Activated naive CD4-positive, alpha-beta T cell treated with anti-CD3 and anti-CD28 coated beads, Interleukin-2, amount 10 ng/mL, durations not matched to agents 7 days and 5 days (primary cell): ENCODE measurements at regions not wholly inside any gene's neighbourhood (a gene's known extent, or its start where the extent isn't known, plus 50 kb on each side); places are given as distances from the start of the nearest gene placed in this dataset.

Experiments used
- CTCF ChIA-PET: fragments of 350-600 bp; sonication (Branson Sonifier 250); formaldehyde crosslinking; loops from one replicate; lab custom pipeline; 2021; ENCODE audit warnings: antibody characterized with exemption; lab: Charles Lee
- DNase-seq: peaks from one replicate; pipeline ENCODE4 v3.0.0-alpha.2; 2020
- H3K27ac Mint-ChIP-seq: one replicate; pipeline ENCODE4 v1.8.0; 2021; ENCODE audit warnings: mild to moderate bottlenecking, moderate library complexity, mixed read lengths
- H3K27me3 Mint-ChIP-seq: one replicate; pipeline ENCODE4 v1.8.0; 2021; ENCODE audit warnings: mild to moderate bottlenecking, mixed read lengths
- H3K36me3 Mint-ChIP-seq: one replicate; pipeline ENCODE4 v1.8.0; 2021; ENCODE audit warnings: mixed read lengths
- H3K4me1 Mint-ChIP-seq: one replicate; pipeline ENCODE4 v1.8.0; 2021; ENCODE audit warnings: mixed read lengths
- H3K4me3 Mint-ChIP-seq: one replicate; pipeline ENCODE4 v1.8.0; 2021; ENCODE audit warnings: mild to moderate bottlenecking, moderate library complexity, mixed read lengths
- H3K9me3 Mint-ChIP-seq: one replicate; pipeline ENCODE4 v1.8.0; 2021; ENCODE audit warnings: mixed read lengths

DNA sequence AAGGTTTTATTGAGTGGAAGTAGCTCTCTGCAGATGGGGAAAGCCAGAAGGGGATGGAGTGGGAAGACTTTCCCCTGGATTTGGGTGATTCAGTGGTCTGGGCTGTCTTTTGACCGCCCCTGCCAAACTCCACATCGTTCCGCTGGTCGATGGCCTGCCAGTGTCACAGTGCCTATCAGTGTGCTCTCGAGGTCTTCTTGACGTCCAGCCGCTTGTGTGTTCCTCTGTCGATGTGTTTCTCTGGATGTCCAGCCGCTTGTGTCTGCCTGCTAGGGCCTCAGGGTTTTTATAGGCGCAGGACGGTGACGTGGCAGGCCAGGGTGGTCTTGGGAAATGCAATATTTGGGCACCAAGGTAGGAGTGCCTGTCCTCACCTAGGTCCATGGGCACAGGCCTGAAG lies 1371.4 kb upstream of the PIK3C3 start:
- no peak for DNase-seq
- no peaks in the 10 kb centered on the region for H3K4me1 Mint-ChIP-seq
- CTCF ChIA-PET = no interaction called here
- H3K36me3 Mint-ChIP-seq = no peaks in the 10 kb centered on the region
- no peak overlapping the region for H3K4me3 Mint-ChIP-seq
- H3K27me3 Mint-ChIP-seq = no peaks in the 10 kb centered on the region
- no peak overlapping the region for H3K27ac Mint-ChIP-seq
- peaks cover 2% of the 10 kb centered on the region for H3K9me3 Mint-ChIP-seq

- no peaks in the 10 kb centered on the region for H3K27me3 Mint-ChIP-seq
- no peak for DNase-seq
- H3K27ac Mint-ChIP-seq = no peak overlapping the region
- peaks cover 2% of the 10 kb centered on the region for H3K9me3 Mint-ChIP-seq
- no peaks in the 10 kb centered on the region for H3K36me3 Mint-ChIP-seq
- H3K4me1 Mint-ChIP-seq = no peaks in the 10 kb centered on the region
- CTCF ChIA-PET = no interaction called here
- no peak overlapping the region for H3K4me3 Mint-ChIP-seq
Measured at GRCh38 chr18:40582105-40582504, 1372.9 kb upstream of the PIK3C3 start.

- CTCF ChIA-PET = no interaction called here
- DNase-seq = no peak
- Mint-ChIP-seq H3K4me1 (no peaks in the 10 kb centered on the region), H3K36me3 (no peaks in the 10 kb centered on the region), H3K27me3 (no peaks in the 10 kb centered on the region), H3K4me3 (no peak overlapping the region), H3K27ac (no peak overlapping the region), H3K9me3 (no peaks in the 10 kb centered on the region)
Measured at GRCh38 chr18:40577981-40578365, 1377.1 kb upstream of the PIK3C3 start.

DNA sequence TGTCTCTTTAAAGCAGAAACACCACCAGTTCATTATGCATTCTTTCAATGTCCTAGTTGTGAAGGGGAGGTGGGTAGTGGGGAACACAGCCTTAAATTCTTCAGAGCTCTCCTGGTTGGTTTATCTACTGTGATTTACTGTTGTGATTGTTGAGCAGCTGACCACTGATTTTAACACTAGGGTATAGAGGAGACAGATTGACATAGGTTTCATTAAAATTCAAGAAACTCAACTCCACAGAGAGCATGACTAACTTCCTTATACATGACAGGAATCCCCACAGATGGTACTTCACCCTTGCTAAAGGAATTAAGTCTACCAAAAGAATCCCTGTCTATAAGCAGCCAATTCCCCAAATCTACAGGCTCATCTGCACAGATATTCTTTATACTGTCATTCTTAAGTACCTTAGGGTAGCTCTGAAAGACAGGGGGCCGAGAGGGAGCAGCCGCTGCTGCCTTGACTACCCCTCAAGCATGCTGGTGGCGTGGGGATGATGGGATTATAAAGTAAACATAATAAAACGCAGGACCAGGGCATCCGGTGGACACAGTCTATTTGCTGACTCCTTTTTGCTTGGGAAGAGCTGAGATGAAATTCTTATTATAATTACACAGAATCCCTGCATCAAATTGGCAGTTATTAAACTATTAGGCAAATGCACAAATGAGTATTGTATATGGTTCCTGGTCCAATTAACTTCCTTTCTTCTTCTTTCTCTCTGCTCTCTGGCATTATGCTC lies 1377.6 kb upstream of the PIK3C3 start:
- CTCF ChIA-PET = no interaction called here
- Mint-ChIP-seq H3K4me1 (no peaks in the 10 kb centered on the region), H3K4me3 (no peak overlapping the region), H3K36me3 (no peaks in the 10 kb centered on the region), H3K27me3 (no peaks in the 10 kb centered on the region), H3K9me3 (peaks cover 2% of the 10 kb centered on the region), H3K27ac (no peak overlapping the region)
- no peak for DNase-seq

DNA sequence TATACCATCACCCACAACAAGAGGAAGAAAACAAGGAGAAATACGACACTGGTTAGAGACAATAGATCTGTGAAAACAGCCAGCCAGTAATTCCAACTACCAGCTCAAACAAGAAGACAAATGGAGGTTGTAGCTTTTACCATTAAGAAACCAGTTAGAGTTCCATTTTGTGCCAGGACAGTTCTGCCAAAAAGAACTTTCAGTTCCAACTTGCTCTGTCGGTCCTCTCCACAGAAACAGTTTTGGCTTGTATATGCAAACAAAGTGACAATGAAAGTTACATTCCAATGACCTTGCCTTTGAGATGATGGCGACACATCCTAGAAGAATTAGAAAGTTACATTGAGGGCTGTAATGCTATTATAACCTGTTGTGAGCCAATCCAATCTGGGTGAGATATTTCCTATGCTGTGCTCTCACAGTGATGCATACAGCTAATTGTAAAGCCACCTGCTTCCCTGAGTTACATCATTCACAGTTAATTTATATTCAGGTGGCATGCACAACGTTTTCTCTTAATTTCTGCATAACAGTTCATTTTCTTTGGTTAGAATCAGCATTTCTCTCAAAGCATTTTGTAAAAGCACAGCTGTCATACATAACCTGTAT lies 1378.4 kb upstream of the PIK3C3 start:
- H3K36me3 Mint-ChIP-seq = no peaks in the 10 kb centered on the region
- DNase-seq = no peak
- no peak overlapping the region for H3K27ac Mint-ChIP-seq
- CTCF ChIA-PET = no interaction called here
- peaks cover 2% of the 10 kb centered on the region for H3K9me3 Mint-ChIP-seq
- no peaks in the 10 kb centered on the region for H3K4me1 Mint-ChIP-seq
- H3K4me3 Mint-ChIP-seq = no peak overlapping the region
- H3K27me3 Mint-ChIP-seq = no peaks in the 10 kb centered on the region

DNA sequence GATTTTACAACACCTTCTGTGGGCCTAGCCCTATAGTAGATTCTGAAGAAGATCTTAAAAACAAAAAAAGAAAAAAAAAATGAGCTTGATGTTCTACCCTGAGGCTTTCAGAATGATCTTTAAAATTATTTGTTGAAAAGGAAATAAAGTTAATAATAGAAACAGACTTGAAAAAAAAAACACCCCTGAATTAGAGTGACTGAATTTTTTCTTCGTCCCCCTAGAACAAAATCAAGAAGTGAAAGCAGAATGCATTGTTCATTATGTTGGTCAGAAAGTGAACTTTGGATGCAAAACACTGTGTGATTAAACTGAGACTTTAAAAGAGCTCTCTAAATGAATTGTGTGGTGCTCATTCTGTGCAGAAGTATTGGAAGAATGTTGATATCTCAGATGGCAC lies 1384.4 kb upstream of the PIK3C3 start:
- no peak overlapping the region for H3K4me3 Mint-ChIP-seq
- H3K36me3 Mint-ChIP-seq = no peaks in the 10 kb centered on the region
- H3K27ac Mint-ChIP-seq = no peak overlapping the region
- DNase-seq = no peak
- CTCF ChIA-PET = interaction anchor here (0.6 kb wide), 1 partner anchor 120 kb away, joined by 3 read pairs; no protein-coding TSS in a partner anchor
- no peaks in the 10 kb centered on the region for H3K4me1 Mint-ChIP-seq
- peaks cover 2% of the 10 kb centered on the region for H3K9me3 Mint-ChIP-seq
- no peaks in the 10 kb centered on the region for H3K27me3 Mint-ChIP-seq

DNA sequence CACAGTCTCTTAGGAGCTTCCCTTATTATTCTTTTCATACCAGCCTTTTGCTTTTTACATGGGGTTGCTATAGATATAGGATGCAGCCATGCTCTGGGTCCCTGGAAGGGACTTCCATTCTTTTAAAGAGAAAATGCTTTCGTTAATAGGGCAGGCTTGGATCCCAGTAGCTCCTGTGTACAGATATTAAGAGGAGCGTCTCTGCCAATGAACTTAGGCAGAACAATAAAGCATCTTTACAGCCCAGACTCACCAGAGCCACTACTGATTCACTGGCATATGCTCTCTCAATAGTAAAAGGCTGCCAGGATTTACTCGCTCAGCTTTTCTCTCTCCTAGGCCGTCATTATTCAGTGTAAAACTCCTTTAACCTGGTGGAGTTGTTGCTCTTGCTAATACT lies 1385.4 kb upstream of the PIK3C3 start:
- no peak for DNase-seq
- H3K36me3 Mint-ChIP-seq = no peaks in the 10 kb centered on the region
- peaks cover 6% of the 10 kb centered on the region for H3K9me3 Mint-ChIP-seq
- H3K4me3 Mint-ChIP-seq = no peak overlapping the region
- CTCF ChIA-PET = no interaction called here
- H3K27me3 Mint-ChIP-seq = no peaks in the 10 kb centered on the region
- H3K4me1 Mint-ChIP-seq = no peaks in the 10 kb centered on the region
- H3K27ac Mint-ChIP-seq = no peak overlapping the region

DNA sequence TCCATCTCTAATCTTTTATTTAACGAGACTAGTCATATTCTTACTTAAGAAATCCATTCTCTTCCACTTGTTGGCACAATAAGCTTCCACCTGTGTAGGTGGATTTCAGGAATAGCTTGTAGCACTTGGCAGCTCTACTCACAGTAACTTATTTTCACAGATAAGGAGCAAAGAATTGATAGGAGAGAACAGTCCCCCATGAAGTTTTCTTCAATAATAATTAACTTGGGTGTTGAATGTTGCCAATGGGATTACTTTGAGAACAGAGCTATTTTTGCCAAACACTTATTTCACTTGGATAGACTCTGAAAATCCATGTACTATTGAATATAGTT lies 1388.6 kb upstream of the PIK3C3 start:
- Mint-ChIP-seq H3K4me3 (no peak overlapping the region), H3K36me3 (no peaks in the 10 kb centered on the region), H3K4me1 (no peaks in the 10 kb centered on the region), H3K27ac (no peak overlapping the region), H3K27me3 (no peaks in the 10 kb centered on the region), H3K9me3 (peaks cover 4% of the 10 kb centered on the region)
- CTCF ChIA-PET = no interaction called here
- DNase-seq = no peak

- H3K36me3 Mint-ChIP-seq = no peaks in the 10 kb centered on the region
- no peaks in the 10 kb centered on the region for H3K4me1 Mint-ChIP-seq
- no peak overlapping the region for H3K27ac Mint-ChIP-seq
- no peak overlapping the region for H3K4me3 Mint-ChIP-seq
- no peaks in the 10 kb centered on the region for H3K27me3 Mint-ChIP-seq
- CTCF ChIA-PET = no interaction called here
- no peak for DNase-seq
- peaks cover 4% of the 10 kb centered on the region for H3K9me3 Mint-ChIP-seq
Measured at GRCh38 chr18:40565805-40566509, 1389.1 kb upstream of the PIK3C3 start.

GRCh38 chr18:40559556-40559955 lies 1395.5 kb upstream of the PIK3C3 start:
- H3K27me3 Mint-ChIP-seq = no peaks in the 10 kb centered on the region
- H3K4me3 Mint-ChIP-seq = no peak overlapping the region
- no peaks in the 10 kb centered on the region for H3K4me1 Mint-ChIP-seq
- no peak for DNase-seq
- H3K36me3 Mint-ChIP-seq = no peaks in the 10 kb centered on the region
- CTCF ChIA-PET = no interaction called here
- no peak overlapping the region for H3K27ac Mint-ChIP-seq
- peaks cover 7% of the 10 kb centered on the region for H3K9me3 Mint-ChIP-seq

- H3K9me3 Mint-ChIP-seq = peaks cover 7% of the 10 kb centered on the region
- CTCF ChIA-PET = no interaction called here
- no peak for DNase-seq
- no peaks in the 10 kb centered on the region for H3K27me3 Mint-ChIP-seq
- no peak overlapping the region for H3K4me3 Mint-ChIP-seq
- no peaks in the 10 kb centered on the region for H3K4me1 Mint-ChIP-seq
- H3K27ac Mint-ChIP-seq = no peak overlapping the region
- H3K36me3 Mint-ChIP-seq = no peaks in the 10 kb centered on the region
Measured at GRCh38 chr18:40558706-40559392, 1396.2 kb upstream of the PIK3C3 start.

DNA sequence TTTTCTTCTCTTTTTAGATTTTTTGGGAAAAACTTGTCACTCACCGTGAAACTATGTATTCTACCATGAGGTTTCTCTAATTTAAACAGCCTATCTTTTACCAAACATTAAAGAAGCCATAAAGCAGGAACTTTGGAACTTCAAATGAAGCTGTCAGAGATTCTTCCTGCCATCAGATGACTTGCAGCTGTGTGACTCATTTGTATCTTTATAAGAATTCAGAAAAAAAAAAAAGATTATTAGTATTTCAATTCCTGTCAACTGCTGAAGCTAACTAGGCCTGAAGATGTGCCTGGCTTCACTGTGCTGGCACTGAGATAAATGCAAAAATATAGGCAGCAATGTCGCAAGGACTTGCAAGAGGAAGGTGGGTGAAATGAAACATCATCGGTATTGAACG lies 1399.1 kb upstream of the PIK3C3 start:
- Mint-ChIP-seq H3K4me3 (no peak overlapping the region), H3K27me3 (no peaks in the 10 kb centered on the region), H3K36me3 (no peaks in the 10 kb centered on the region), H3K9me3 (peaks cover 12% of the 10 kb centered on the region), H3K27ac (no peak overlapping the region), H3K4me1 (no peaks in the 10 kb centered on the region)
- DNase-seq = no peak
- CTCF ChIA-PET = no interaction called here

GRCh38 chr18:40553029-40553428 lies 1402.0 kb upstream of the PIK3C3 start:
- CTCF ChIA-PET = no interaction called here
- no peak for DNase-seq
- H3K36me3 Mint-ChIP-seq = no peaks in the 10 kb centered on the region
- no peak overlapping the region for H3K27ac Mint-ChIP-seq
- H3K27me3 Mint-ChIP-seq = no peaks in the 10 kb centered on the region
- H3K9me3 Mint-ChIP-seq = peaks cover 14% of the 10 kb centered on the region
- H3K4me3 Mint-ChIP-seq = no peak overlapping the region
- H3K4me1 Mint-ChIP-seq = no peaks in the 10 kb centered on the region

GRCh38 chr18:40546875-40547274 lies 1408.2 kb upstream of the PIK3C3 start:
- no peak for DNase-seq
- Mint-ChIP-seq H3K27ac (no peak overlapping the region), H3K9me3 (peaks cover 14% of the 10 kb centered on the region), H3K36me3 (no peaks in the 10 kb centered on the region), H3K4me3 (no peak overlapping the region), H3K27me3 (no peaks in the 10 kb centered on the region), H3K4me1 (no peaks in the 10 kb centered on the region)
- CTCF ChIA-PET = no interaction called here
